ENCODE measurements at regions not wholly inside any gene's neighbourhood (a gene's known extent, or its start where the extent isn't known, plus 50 kb on each side); places are given as distances from the start of the nearest gene placed in this dataset.

DNA sequence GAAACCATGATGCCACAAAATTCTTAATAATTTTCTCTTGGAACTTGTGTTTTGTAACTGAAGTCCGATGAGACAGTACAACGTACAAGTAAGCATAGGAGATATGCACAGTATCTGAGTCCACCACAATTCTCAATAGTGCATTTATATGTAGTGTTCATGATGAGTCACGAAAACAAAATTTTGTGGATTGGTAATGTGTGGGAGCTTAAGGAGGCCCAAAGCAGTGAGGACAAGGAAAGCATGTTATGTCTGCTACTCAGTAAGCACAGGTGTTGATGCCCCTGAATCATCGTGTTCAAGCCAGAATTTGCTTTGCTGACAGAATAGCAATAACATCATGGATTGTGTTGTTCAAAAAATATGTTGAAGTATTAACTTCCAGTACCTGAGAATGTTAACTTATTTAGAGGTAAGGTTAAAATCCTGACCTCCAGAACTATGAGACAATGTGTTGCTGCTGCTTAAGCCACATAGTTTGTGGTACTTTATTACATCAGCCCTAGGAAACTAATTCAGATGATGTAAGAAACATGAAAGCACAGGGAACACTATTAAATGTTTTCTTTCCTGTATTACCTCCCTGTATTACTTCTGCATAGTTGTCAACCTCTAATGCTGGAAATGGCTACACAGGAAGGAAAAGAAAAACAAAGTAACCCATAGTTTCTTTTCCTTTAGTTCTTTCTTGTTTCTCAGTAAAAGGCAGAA, 201.3 kb downstream of the SLITRK6 start:
- TF ChIP-seq, protein P1, sequence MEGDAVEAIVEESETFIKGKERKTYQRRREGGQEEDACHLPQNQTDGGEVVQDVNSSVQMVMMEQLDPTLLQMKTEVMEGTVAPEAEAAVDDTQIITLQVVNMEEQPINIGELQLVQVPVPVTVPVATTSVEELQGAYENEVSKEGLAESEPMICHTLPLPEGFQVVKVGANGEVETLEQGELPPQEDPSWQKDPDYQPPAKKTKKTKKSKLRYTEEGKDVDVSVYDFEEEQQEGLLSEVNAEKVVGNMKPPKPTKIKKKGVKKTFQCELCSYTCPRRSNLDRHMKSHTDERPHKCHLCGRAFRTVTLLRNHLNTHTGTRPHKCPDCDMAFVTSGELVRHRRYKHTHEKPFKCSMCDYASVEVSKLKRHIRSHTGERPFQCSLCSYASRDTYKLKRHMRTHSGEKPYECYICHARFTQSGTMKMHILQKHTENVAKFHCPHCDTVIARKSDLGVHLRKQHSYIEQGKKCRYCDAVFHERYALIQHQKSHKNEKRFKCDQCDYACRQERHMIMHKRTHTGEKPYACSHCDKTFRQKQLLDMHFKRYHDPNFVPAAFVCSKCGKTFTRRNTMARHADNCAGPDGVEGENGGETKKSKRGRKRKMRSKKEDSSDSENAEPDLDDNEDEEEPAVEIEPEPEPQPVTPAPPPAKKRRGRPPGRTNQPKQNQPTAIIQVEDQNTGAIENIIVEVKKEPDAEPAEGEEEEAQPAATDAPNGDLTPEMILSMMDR (IDR thresholded peaks at IDR 0.05; ENCODE audit: control insufficient read depth, extremely low read depth, insufficient read depth), result no peak
- no peak for DNase-seq (ENCODE audit: low read depth)
- H3K4me3 ChIP-seq (ENCODE audit: low read depth, low read length), result no peak overlapping the region

DNA sequence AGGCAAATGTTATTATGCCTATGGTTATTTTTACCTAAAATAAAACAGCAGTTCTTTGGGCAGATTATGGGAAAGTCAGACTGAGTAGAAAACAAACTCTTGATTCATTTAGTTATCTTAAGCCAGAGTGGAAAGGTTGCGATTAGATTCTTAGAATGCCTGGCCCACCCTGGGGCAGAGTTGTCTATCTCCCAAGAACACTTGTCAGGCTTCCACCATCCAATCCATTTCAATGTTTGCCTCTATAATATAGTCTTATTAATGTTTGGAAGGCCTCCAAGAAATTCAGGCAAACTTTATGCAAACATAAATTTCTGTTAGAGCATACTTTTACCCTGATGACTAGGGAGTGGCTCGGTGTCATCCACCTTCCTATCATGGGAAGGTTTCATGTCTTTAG, 207.0 kb downstream of the SLITRK6 start:
- DNase-seq (ENCODE audit: low read depth), result no peak
- H3K4me3 ChIP-seq (ENCODE audit: low read depth, low read length), result no peak overlapping the region
- TF ChIP-seq, protein P1 (IDR thresholded peaks at IDR 0.05; ENCODE audit: control insufficient read depth, extremely low read depth, insufficient read depth), result no peak

DNA sequence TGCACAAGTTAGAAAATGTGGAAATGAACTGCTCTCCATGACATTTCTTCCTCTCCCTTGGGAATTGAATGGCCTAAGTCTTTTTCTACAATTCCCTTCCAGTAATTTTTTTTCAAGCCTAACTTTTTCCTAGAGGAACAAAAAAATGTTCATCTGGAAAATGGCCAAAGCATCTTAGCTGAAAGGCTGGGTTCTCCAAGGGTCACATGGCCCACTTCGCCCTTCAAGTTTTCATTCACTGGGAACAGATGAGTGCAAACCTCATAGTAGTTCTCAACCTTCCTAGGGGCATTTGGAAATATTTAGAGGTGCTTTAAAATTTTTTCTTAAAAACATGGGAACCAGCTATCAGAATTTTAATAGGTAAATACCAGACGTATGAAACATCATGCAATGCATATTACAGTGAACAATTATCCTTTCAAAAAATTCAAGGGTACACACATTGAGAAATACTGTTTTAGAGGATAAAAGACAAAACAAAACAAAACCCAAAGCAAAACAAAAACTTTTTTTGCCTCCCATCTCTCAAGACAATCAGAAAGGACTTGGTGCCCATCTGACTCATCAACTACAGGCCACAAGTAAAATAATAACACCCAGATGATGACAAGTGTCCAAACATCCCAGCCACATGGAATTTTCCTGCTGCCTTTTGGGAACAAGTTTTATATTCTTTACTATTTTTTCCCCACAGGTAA, 208.8 kb downstream of the SLITRK6 start:
- no peak for DNase-seq (ENCODE audit: low read depth)
- H3K4me3 ChIP-seq (ENCODE audit: low read depth, low read length), result no peak overlapping the region
- TF ChIP-seq, protein P1 (IDR thresholded peaks at IDR 0.05; ENCODE audit: control insufficient read depth, extremely low read depth, insufficient read depth), result no peak

DNA sequence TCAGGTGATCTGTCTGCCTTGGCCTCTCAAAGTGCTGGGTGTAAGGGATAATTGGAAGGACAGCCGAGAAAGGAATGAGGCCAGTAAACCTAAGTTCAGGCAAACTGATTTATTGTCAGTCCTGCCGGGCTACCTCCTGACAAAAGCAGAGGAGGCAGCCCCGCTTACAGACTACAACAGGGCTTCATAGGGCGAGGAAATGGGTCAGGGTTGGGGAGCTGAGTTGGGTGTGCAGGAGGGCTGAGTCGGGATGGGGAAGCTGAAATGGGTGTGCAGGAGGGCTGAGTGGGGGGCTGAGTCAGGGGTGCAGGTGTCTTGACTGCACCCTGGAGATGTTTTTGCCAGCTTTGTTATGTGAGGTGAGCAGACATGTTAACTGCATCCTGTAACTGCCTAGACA, 210.2 kb downstream of the SLITRK6 start:
- DNase-seq (ENCODE audit: low read depth), result no peak
- TF ChIP-seq, protein P1 (IDR thresholded peaks at IDR 0.05; ENCODE audit: control insufficient read depth, extremely low read depth, insufficient read depth), result no peak
- H3K4me3 ChIP-seq (ENCODE audit: low read depth, low read length), result no peak overlapping the region

DNA sequence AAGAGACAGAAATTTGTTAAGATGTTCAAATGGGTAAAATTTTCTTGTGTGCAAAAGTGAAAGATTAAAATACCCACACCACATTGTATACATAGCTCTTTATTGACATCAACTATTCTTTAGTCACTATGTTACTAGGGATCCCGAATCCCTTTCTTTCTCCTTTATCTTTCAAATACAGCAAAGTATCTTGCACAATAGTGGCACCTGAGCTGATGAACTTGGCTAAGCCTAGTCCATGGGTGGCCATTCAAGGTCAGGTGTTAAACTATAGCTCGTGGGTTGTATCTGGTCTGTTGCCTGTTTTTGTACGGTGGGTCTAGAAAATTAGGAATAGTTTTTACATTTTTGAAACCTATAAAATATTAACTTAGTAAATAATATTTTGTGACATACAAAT, 210.9 kb downstream of the SLITRK6 start:
- TF ChIP-seq, protein P1 (IDR thresholded peaks at IDR 0.05; ENCODE audit: control insufficient read depth, extremely low read depth, insufficient read depth), result no peak
- no peak for DNase-seq (ENCODE audit: low read depth)
- no peak overlapping the region for H3K4me3 ChIP-seq (ENCODE audit: low read depth, low read length)

DNA sequence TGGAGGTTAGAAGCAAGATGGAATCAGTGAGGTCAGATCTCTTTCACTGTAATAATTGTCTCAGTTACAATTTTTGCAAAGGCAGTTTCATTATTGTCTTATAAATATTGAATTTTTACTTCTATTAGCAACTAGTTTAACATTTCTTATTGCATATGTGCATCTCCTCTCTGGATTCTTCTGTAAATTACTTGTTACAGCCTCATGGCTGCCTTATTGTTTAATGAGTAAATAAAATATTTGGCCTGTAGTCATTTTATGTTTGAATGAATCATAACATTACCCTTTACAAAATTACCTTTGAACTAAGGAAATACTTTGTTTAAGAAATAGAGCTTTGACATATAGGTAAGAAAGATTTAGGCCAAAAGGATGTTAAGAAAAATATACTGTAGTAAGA, 212.4 kb downstream of the SLITRK6 start:
- TF ChIP-seq, protein P1 (IDR thresholded peaks at IDR 0.05; ENCODE audit: control insufficient read depth, extremely low read depth, insufficient read depth), result no peak
- no peak overlapping the region for H3K4me3 ChIP-seq (ENCODE audit: low read depth, low read length)
- DNase-seq (ENCODE audit: low read depth), result no peak

Data from LNCaP clone FGC (cell line).